GM12875 (cell line): ENCODE measurements at regions not wholly inside any gene's neighbourhood (a gene's known extent, or its start where the extent isn't known, plus 50 kb on each side); places are given as distances from the start of the nearest gene placed in this dataset.

ENCODE experiments used
- H3K4me3 ChIP-seq: one replicate; pipeline ENCODE4 v1.5.1; 2011; ENCODE audit warnings: low read depth, low read length, control low read depth
- CTCF ChIP-seq: IDR thresholded peaks from 2 replicates; pipeline ENCODE4 v1.5.1; 2011; ENCODE audit warnings: low read depth, mild to moderate bottlenecking, control low read depth, inconsistent platforms, low read length, moderate library complexity, borderline replicate concordance; ENCODE audit not compliant: insufficient read depth

GRCh38 chr16:86632206-86632605 is 53.9 kb downstream of the FOXL1 start:
- TF ChIP-seq CTCF, result no peak
- H3K4me3 ChIP-seq, result no peak overlapping the region

DNA sequence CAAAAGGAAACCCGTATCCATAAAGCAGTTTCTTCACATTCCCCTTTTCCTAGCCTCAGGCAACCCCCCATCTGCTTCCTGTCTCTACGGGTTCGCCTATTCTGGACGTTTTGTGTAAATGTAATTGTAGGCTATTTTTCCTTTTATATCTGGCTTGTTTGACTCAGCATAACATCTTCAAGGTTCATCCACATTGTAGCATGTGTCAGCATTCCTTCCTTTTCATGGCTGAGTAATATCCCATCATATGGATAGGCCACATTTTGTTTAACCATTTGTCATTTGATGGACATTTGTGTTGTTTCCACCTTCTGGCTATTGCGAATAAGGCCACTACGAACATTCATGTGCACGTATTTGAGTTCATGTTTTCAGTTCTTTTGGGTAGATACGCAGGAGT is 54.6 kb downstream of the FOXL1 start:
- TF ChIP-seq CTCF, result no peak
- no peak overlapping the region for H3K4me3 ChIP-seq

GRCh38 chr16:86634292-86634691 is 55.9 kb downstream of the FOXL1 start:
- H3K4me3 ChIP-seq, result no peak overlapping the region
- no peak for TF ChIP-seq CTCF

- no peak overlapping the region for H3K4me3 ChIP-seq
- no peak for TF ChIP-seq CTCF
Measured at GRCh38 chr16:86635176-86635876, 57.0 kb downstream of the FOXL1 start.

DNA sequence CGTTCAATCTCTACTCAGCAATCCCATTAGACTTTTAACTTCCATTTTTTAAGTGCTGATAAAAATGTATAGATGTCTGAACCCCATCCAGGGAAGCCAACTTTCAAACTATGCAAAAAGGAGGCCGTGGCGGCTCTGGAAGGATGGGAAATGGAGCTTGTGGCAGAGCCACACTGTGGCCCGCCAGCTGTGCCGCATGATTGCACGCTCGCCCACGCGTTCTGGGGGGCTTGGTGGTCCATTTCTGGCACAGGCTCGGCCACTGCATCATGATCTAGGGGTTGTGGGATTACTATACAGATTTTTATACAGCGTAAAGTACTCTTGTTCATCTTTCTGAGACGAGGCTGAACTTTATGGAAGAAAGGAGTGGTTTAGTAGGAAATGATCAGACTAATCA is 57.6 kb downstream of the FOXL1 start:
- H3K4me3 ChIP-seq, result no peak overlapping the region
- no peak for TF ChIP-seq CTCF

DNA sequence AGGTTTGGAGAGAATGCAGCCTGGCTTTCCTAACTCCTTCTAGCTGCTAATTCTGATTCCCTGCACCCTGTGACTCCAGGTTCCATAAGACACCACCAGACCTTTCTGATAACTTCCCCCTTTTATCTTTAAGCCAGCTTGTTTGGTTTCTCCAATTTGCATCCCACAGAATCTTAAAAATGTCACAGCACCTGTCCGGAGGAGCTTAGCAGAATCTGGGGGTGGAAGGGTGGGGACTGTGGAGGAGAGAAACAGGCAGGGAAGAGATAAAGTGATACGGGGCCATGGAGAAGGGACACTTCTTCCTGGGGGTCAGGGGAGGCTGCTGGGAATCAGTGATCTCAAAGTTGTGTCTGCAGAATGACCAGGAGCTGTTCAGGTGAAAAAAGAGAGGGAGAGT is 59.4 kb downstream of the FOXL1 start:
- no peak overlapping the region for H3K4me3 ChIP-seq
- no peak for TF ChIP-seq CTCF

DNA sequence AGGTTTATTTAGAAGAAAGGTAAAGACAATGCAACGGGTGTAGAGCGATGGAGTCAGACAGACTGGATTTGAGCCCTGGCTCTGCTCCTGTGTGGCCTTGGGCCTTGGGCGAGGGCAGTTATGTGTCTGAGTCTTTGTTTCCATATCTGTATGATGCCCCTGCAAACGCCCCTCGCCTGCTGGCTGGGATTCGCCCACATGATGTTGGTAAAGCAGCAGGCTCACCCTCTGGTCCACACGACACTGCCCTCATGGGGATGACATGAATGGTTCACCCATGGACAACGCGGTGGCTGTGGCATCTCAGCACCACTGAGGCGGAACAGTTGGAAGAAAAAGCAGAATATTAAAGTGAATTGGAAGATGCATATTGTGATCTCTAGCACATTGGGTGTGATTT is 60.3 kb downstream of the FOXL1 start:
- no peak overlapping the region for H3K4me3 ChIP-seq
- no peak for TF ChIP-seq CTCF
